Progenitor cell of endocrine pancreas (in vitro differentiated cells): ENCODE measurements at regions not wholly inside any gene's neighbourhood (a gene's known extent, or its start where the extent isn't known, plus 50 kb on each side); places are given as distances from the start of the nearest gene placed in this dataset.
A peak's percentile ranks its signal among the peaks of the same experiment; 100 is the strongest.

ENCODE experiments used
- DNase-seq: peaks from one replicate; pipeline ENCODE4 v3.0.0; 2021; ENCODE audit warnings: low spot score; ENCODE audit not compliant: unreplicated experiment
- H3K27ac Mint-ChIP-seq: 2 replicates; pipeline ENCODE4 v1.8.0; 2021; ENCODE audit warnings: mild to moderate bottlenecking, moderate library complexity, mixed read lengths
- H3K27me3 Mint-ChIP-seq: 2 replicates; pipeline ENCODE4 v1.8.0; 2021; ENCODE audit warnings: mixed read lengths
- H3K36me3 Mint-ChIP-seq: 2 replicates; pipeline ENCODE4 v1.8.0; 2022; ENCODE audit warnings: mixed read lengths; ENCODE audit not compliant: insufficient read depth
- H3K4me1 Mint-ChIP-seq: 2 replicates; pipeline ENCODE4 v1.8.0; 2021; ENCODE audit warnings: low read depth, mixed read lengths
- H3K4me3 Mint-ChIP-seq: 2 replicates; pipeline ENCODE4 v1.8.0; 2021; ENCODE audit warnings: low read depth, mild to moderate bottlenecking, moderate library complexity, mixed read lengths
- H3K9me3 Mint-ChIP-seq: 2 replicates; pipeline ENCODE4 v1.8.0; 2021; ENCODE audit warnings: low read depth, mixed read lengths
- CTCF ChIP-seq: fragments of 200-600 bp; sonication (generic); IDR thresholded peaks from one replicate; pipeline ENCODE4 v1.5.0; 2021; ENCODE audit warnings: antibody characterized with exemption, mild to moderate bottlenecking; ENCODE audit not compliant: unreplicated experiment

- Mint-ChIP-seq H3K4me3 (no peak overlapping the region), H3K27ac (no peak overlapping the region), H3K4me1 (peaks cover 26% of the 10 kb centered on the region), H3K27me3 (peaks cover 4% of the 10 kb centered on the region), H3K36me3 (no peaks in the 10 kb centered on the region), H3K9me3 (no peaks in the 10 kb centered on the region)
- TF ChIP-seq CTCF, result no peak
- DNase-seq, result no peak
Observed at GRCh38 chr15:95910643-95911212, 419.8 kb upstream of the NR2F2 start.

DNA sequence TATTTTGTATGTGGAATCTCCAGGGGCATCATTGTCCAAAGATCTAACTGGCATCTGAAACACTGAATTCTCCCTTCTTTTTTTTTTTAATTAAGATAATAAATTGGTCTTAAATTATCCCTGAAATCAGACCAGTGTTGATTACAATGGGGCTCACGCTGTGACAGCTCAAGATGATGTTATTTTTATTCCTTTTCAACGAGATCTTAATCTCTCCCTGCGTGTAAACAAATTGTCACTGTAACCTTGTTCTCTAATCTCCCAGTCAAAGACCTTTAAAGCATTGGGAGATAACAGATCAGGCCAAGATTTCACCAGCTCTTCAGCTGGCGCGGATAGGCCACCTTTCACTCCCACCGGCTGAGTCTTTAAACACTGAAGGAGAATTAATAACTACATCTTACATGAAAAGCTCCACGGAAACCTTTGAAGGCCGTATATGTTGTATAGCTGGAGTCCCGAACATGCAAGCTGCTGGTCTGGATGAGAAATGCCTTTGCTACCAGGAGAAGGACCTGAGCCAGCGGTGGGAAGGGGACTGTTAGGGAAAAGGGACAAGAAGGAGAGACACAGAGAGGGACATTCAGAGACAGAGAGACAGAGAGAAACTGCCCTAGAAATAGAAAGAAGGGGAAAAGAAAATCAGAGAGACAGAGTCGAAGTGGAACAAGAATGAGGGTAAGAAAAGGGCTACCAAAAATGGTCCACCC is 418.8 kb upstream of the NR2F2 start:
- DNase-seq, result no peak
- Mint-ChIP-seq H3K4me1 (peaks cover 29% of the 10 kb centered on the region), H3K27me3 (peaks cover 4% of the 10 kb centered on the region)

GRCh38 chr15:95912280-95912625 is 418.2 kb upstream of the NR2F2 start:
- Mint-ChIP-seq H3K4me1 (peaks cover 33% of the 10 kb centered on the region), H3K27me3 (peaks cover 4% of the 10 kb centered on the region), H3K36me3 (no peaks in the 10 kb centered on the region)

More for the DNA sequence above, 418.8 kb upstream of the NR2F2 start:
- H3K27ac Mint-ChIP-seq, result peak overlapping the region; percentile 66
- no peaks in the 10 kb centered on the region for H3K9me3 Mint-ChIP-seq
- no peaks in the 10 kb centered on the region for H3K36me3 Mint-ChIP-seq
- H3K4me3 Mint-ChIP-seq, result no peak overlapping the region
- no peak for TF ChIP-seq CTCF

GRCh38 chr15:95912728-95913127 is 417.8 kb upstream of the NR2F2 start:
- no peak for DNase-seq
- Mint-ChIP-seq H3K4me3 (no peak overlapping the region), H3K9me3 (no peaks in the 10 kb centered on the region), H3K36me3 (no peaks in the 10 kb centered on the region), H3K27ac (no peak overlapping the region), H3K4me1 (peaks cover 35% of the 10 kb centered on the region), H3K27me3 (peaks cover 4% of the 10 kb centered on the region)
- no peak for TF ChIP-seq CTCF

More at GRCh38 chr15:95912280-95912625, 418.2 kb upstream of the NR2F2 start:
- Mint-ChIP-seq H3K4me3 (no peak overlapping the region), H3K27ac (no peak overlapping the region), H3K9me3 (no peaks in the 10 kb centered on the region)
- no peak for DNase-seq
- TF ChIP-seq CTCF, result no peak

DNA sequence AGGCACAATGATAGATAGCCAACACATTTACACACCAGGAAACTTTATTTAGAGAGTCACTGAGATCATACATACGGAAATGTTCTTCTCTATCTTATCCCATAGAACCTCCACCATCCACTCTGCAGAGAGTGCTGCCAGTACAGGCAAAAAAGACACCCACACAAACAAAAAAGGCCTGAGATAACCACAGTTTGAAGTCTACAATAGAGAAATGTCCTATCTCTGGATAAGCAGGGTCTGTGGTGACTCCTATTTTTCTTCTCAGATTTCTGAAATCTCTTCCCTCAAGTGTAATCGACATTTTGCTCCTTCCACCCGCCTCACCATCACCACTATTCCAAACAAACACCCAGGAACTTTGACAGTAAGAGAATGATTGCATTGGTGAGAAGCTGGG is 413.9 kb upstream of the NR2F2 start:
- no peaks in the 10 kb centered on the region for H3K9me3 Mint-ChIP-seq
- H3K27ac Mint-ChIP-seq, result no peak overlapping the region
- peaks cover 24% of the 10 kb centered on the region for H3K4me1 Mint-ChIP-seq
- peaks cover 10% of the 10 kb centered on the region for H3K27me3 Mint-ChIP-seq
- no peak for TF ChIP-seq CTCF
- DNase-seq, result no peak
- no peaks in the 10 kb centered on the region for H3K36me3 Mint-ChIP-seq
- no peak overlapping the region for H3K4me3 Mint-ChIP-seq
